ENCODE measurements at regions not wholly inside any gene's neighbourhood (a gene's known extent, or its start where the extent isn't known, plus 50 kb on each side); places are given as distances from the start of the nearest gene placed in this dataset.

DNA sequence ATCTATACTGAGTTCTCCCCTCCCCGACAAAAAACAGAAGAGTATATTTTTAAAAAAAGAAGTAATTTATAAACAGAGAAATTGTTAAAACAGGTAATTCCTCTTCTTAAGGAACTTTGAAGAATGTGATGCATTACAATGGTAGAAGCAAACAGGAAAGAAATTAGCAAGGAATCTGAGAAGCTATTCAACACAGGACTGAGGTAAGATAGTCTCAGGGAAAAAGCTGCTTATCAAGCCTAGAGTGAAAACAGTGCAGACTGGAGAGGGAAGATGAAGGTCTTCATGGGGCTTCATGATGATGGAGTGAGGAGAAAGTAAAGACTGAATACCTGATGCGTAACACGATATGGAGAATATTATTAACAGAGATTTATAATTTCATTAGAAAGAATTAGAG, 880.0 kb downstream of the SLC16A7 start:
- no peak overlapping the region for H3K4me3 ChIP-seq (ENCODE audit: low read length)
- no peaks in the 10 kb centered on the region for H4K20me1 ChIP-seq (ENCODE audit: insufficient read depth)
- no peaks in the 10 kb centered on the region for H3K36me3 ChIP-seq (ENCODE audit: insufficient read depth, low read length)
- H3F3A ChIP-seq (ENCODE audit: insufficient read depth, low read length, poor library complexity, severe bottlenecking) = no peaks in the 10 kb centered on the region
- H3K79me2 ChIP-seq (replicated peaks; ENCODE audit: insufficient read depth, low read length) = no peaks in the 10 kb centered on the region
- H3K27me3 ChIP-seq (ENCODE audit: insufficient read depth, low read depth, low read length) = no peaks in the 10 kb centered on the region
- no peak overlapping the region for H3K27ac ChIP-seq (ENCODE audit: low read length)
- TF ChIP-seq REST (IDR thresholded peaks at IDR 0.05; ENCODE audit: borderline replicate concordance) (no peak), MXI1 (conservative IDR thresholded peaks at IDR 0.05; ENCODE audit: poor library complexity, severe bottlenecking) (no peak), RAD21 (conservative IDR thresholded peaks at IDR 0.05) (no peak), POLR2AphosphoS5 (IDR thresholded peaks at IDR 0.05) (no peak)
- TF ChIP-seq, protein P1, sequence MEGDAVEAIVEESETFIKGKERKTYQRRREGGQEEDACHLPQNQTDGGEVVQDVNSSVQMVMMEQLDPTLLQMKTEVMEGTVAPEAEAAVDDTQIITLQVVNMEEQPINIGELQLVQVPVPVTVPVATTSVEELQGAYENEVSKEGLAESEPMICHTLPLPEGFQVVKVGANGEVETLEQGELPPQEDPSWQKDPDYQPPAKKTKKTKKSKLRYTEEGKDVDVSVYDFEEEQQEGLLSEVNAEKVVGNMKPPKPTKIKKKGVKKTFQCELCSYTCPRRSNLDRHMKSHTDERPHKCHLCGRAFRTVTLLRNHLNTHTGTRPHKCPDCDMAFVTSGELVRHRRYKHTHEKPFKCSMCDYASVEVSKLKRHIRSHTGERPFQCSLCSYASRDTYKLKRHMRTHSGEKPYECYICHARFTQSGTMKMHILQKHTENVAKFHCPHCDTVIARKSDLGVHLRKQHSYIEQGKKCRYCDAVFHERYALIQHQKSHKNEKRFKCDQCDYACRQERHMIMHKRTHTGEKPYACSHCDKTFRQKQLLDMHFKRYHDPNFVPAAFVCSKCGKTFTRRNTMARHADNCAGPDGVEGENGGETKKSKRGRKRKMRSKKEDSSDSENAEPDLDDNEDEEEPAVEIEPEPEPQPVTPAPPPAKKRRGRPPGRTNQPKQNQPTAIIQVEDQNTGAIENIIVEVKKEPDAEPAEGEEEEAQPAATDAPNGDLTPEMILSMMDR (IDR thresholded peaks at IDR 0.05; ENCODE audit: poor library complexity, severe bottlenecking) = no peak
- no peaks in the 10 kb centered on the region for H3K9me3 ChIP-seq (ENCODE audit: low read length)
- no peak overlapping the region for H3K9ac ChIP-seq (ENCODE audit: low read length)
- H3K9me2 ChIP-seq (ENCODE audit: insufficient read depth, low read length) = no peaks in the 10 kb centered on the region
- no peak overlapping the region for H2AFZ ChIP-seq (ENCODE audit: low read depth, low read length)
- no peak overlapping the region for H3K4me2 ChIP-seq (ENCODE audit: low read length)

- no peaks in the 10 kb centered on the region for H3K79me2 ChIP-seq (replicated peaks; ENCODE audit: insufficient read depth, low read length)
- H3K27me3 ChIP-seq (ENCODE audit: insufficient read depth, low read depth, low read length) = no peaks in the 10 kb centered on the region
- no peak overlapping the region for H3K9ac ChIP-seq (ENCODE audit: low read length)
- H3K9me2 ChIP-seq (ENCODE audit: insufficient read depth, low read length) = no peaks in the 10 kb centered on the region
- no peaks in the 10 kb centered on the region for H3K36me3 ChIP-seq (ENCODE audit: insufficient read depth, low read length)
- H3F3A ChIP-seq (ENCODE audit: insufficient read depth, low read length, poor library complexity, severe bottlenecking) = no peaks in the 10 kb centered on the region
- no peak overlapping the region for H3K4me2 ChIP-seq (ENCODE audit: low read length)
- no peak overlapping the region for H2AFZ ChIP-seq (ENCODE audit: low read depth, low read length)
- TF ChIP-seq SMC3 (conservative IDR thresholded peaks at IDR 0.05; ENCODE audit: poor library complexity) (no peak), MXI1 (conservative IDR thresholded peaks at IDR 0.05; ENCODE audit: poor library complexity, severe bottlenecking) (no peak), EP300 (conservative IDR thresholded peaks at IDR 0.05; ENCODE audit: poor library complexity, severe bottlenecking) (no peak), RAD21 (conservative IDR thresholded peaks at IDR 0.05) (no peak), EZH2 (IDR thresholded peaks at IDR 0.05; ENCODE audit: borderline replicate concordance, insufficient read depth, low read length, poor library complexity, severe bottlenecking) (no peak), POLR2AphosphoS5 (IDR thresholded peaks at IDR 0.05) (no peak), TAF1 (IDR thresholded peaks at IDR 0.05; ENCODE audit: low read depth) (no peak), REST (IDR thresholded peaks at IDR 0.05; ENCODE audit: borderline replicate concordance) (no peak)
- TF ChIP-seq, protein P1 (IDR thresholded peaks at IDR 0.05; ENCODE audit: poor library complexity, severe bottlenecking) = no peak
- no peaks in the 10 kb centered on the region for H4K20me1 ChIP-seq (ENCODE audit: insufficient read depth)
- no peak overlapping the region for H3K4me3 ChIP-seq (ENCODE audit: low read length)
- H3K9me3 ChIP-seq (ENCODE audit: low read length) = no peaks in the 10 kb centered on the region
- no peak overlapping the region for H3K27ac ChIP-seq (ENCODE audit: low read length)
These were observed 891.5 kb downstream of the SLC16A7 start for GRCh38 chr12:60487284-60487683.

All from neural cell (in vitro differentiated cells).